SK-N-SH (cell line): ENCODE measurements at regions not wholly inside any gene's neighbourhood (a gene's known extent, or its start where the extent isn't known, plus 50 kb on each side); places are given as distances from the start of the nearest gene placed in this dataset.

Source experiments
- CTCF ChIP-seq: fragments of 200-600 bp; sonication (generic); IDR thresholded peaks from 2 replicates; pipeline ENCODE4 v1.6.1; 2017; ENCODE audit warnings: antibody characterized with exemption, mild to moderate bottlenecking, moderate library complexity
- GABPA ChIP-seq: IDR thresholded peaks from 2 replicates; pipeline ENCODE4 v1.4.0; 2012; ENCODE audit warnings: low read depth, mild to moderate bottlenecking
- JUND ChIP-seq: IDR thresholded peaks from 2 replicates; pipeline ENCODE4 v1.4.0; 2012
- MAX ChIP-seq: IDR thresholded peaks from 2 replicates; pipeline ENCODE4 v1.4.0; 2012; ENCODE audit warnings: low read depth
- MXI1 ChIP-seq: IDR thresholded peaks from 2 replicates; pipeline ENCODE4 v1.6.1; 2012; ENCODE audit warnings: mild to moderate bottlenecking, low read depth, low read length, improper control_type of control experiment
- POLR2AphosphoS5 ChIP-seq: IDR thresholded peaks from 2 replicates; pipeline ENCODE4 v1.6.1; 2012; ENCODE audit warnings: low read depth, low read length
- RXRA ChIP-seq: IDR thresholded peaks from 2 replicates; pipeline ENCODE4 v1.4.0; 2012; ENCODE audit warnings: low read depth, mild to moderate bottlenecking, borderline replicate concordance
- TAF1 ChIP-seq: IDR thresholded peaks from 2 replicates; pipeline ENCODE4 v1.6.1; 2012; ENCODE audit warnings: low read depth, mild to moderate bottlenecking, low read length, moderate library complexity, borderline replicate concordance

GRCh38 chr4:183022617-183023016, 76.4 kb upstream of the WWC2 start:
- TF ChIP-seq GABPA, result no peak
- TF ChIP-seq CTCF, result no peak
- no peak for TF ChIP-seq MAX
- TF ChIP-seq POLR2AphosphoS5, result no peak
- no peak for TF ChIP-seq JUND
- no peak for TF ChIP-seq RXRA
- TF ChIP-seq TAF1, result no peak
- TF ChIP-seq MXI1, result no peak
